GM13976 (cell line): ENCODE measurements at regions not wholly inside any gene's neighbourhood (a gene's known extent, or its start where the extent isn't known, plus 50 kb on each side); places are given as distances from the start of the nearest gene placed in this dataset.

ENCODE experiments used
- DNase-seq: peaks from one replicate; pipeline ENCODE4 v3.0.0; 2012; ENCODE audit warnings: low spot score
- in situ Hi-C: fragments of 300-500 bp; cut with MboI; formaldehyde crosslinking; loops from one replicate; pipeline ENCODE4 v1.12.0; 2022; ENCODE audit warnings: low sequenced_read_pairs, mixed read lengths, inconsistent platforms; ENCODE audit not compliant: unreplicated experiment
- TF ChIP-seq, protein P1 (sequence below): IDR thresholded peaks from 2 replicates; pipeline ENCODE4 v1.5.1; 2012; ENCODE audit warnings: borderline replicate concordance, mild to moderate bottlenecking; ENCODE audit not compliant: insufficient read depth; ENCODE audit errors: extremely low read depth, missing control alignments, control extremely low read depth

DNA sequence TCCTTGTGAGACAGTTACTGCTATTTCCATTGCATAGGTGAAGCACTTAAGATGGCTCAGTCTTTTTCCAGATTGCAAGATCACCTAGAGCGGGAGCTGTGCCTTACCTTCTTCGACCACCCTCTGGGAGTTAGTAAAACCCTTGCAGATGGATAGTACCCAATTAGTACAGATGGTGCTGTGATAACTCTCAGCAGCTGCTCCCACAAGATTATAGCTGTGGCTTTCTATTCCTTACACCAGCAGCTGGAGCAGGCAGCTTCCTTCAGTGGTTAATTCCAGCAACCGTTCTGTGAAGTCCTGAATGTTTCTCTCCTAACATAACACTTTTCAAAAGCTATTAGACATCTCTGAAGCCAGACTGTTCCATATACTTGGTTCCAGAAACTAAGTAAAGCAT lies 796.8 kb downstream of the XPNPEP1 start:
- DNase-seq, result no peak
- TF ChIP-seq, protein P1, sequence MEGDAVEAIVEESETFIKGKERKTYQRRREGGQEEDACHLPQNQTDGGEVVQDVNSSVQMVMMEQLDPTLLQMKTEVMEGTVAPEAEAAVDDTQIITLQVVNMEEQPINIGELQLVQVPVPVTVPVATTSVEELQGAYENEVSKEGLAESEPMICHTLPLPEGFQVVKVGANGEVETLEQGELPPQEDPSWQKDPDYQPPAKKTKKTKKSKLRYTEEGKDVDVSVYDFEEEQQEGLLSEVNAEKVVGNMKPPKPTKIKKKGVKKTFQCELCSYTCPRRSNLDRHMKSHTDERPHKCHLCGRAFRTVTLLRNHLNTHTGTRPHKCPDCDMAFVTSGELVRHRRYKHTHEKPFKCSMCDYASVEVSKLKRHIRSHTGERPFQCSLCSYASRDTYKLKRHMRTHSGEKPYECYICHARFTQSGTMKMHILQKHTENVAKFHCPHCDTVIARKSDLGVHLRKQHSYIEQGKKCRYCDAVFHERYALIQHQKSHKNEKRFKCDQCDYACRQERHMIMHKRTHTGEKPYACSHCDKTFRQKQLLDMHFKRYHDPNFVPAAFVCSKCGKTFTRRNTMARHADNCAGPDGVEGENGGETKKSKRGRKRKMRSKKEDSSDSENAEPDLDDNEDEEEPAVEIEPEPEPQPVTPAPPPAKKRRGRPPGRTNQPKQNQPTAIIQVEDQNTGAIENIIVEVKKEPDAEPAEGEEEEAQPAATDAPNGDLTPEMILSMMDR, result no peak
- in situ Hi-C loops, result no loop called here

DNA sequence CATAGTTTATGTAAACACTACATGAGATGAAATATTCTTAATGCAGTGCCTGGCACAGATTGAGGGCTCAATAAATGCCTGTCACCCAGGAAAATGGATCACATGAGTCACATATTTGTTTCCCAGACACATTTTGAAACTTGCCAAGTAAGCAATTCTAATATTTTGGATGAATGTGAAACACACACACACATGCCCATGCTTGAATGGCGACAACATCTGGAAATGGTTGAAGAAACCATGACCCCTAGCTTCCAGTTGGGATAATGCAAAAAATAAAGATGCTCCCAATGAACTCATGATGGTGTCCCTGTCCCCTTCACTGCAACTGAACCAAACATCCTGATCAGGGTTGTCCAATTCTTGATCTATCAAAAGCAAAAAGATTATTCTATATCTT lies 797.3 kb downstream of the XPNPEP1 start:
- TF ChIP-seq, protein P1, result no peak
- DNase-seq, result no peak
- in situ Hi-C loops, result no loop called here

DNA sequence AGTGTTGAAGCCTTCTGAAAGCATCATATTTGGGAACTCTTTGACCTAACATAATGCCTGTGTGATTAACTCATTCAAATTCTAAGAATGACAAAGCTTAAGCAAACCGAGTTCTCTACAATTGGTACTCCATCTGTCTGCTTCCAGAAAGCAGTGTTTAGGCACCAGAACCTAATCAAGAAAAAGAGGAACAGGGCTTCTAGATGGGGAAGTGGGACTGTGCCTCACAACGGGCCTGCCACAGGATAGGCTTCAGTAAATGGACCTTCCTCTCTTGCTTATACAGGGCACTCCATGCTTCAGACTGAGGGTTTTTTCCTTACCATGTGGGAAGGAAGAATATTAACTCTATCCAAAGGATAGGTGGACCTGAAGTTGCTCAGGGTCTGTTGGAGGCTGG lies 808.1 kb downstream of the XPNPEP1 start:
- TF ChIP-seq, protein P1, result no peak
- DNase-seq, result no peak
- in situ Hi-C loops, result no loop called here

DNA sequence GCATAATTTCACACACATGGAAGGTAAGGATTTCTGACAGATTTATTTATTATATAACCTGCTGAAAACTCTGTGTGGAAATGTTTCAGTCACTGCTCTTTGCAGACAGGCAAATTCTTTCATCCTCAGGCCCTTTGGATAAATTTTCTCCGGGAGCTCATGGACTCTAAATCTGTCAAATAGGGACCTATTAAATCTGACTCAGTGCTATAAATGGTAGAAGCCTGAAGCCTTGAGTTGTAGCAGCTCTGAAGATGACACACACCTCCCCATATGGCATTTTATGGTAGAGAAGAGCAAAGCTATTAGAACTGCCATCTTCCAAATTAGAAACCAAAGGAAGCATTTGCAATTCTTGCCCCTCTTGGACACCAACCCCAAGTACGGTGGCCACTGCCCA lies 808.7 kb downstream of the XPNPEP1 start:
- no peak for DNase-seq
- TF ChIP-seq, protein P1, result no peak
- in situ Hi-C loops, result no loop called here

DNA sequence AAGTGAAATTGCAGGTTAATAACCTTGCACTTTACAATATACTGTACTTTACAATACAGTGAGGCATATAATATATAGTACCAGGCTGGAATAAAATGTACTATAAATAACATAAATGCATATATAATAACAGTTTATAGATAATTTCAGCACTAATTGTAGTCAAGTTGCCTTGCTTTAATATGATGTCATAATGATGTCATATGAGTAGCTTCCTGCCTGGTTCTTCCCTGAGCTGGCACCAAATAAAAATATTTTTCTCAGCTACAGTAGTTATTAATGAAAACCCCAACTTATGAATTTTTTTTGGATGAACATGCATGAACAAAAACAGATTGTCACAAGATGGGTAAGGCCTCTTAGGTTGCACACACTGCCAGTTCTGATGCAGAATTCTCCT lies 816.7 kb downstream of the XPNPEP1 start:
- TF ChIP-seq, protein P1, result no peak
- in situ Hi-C loops, result no loop called here
- no peak for DNase-seq

DNA sequence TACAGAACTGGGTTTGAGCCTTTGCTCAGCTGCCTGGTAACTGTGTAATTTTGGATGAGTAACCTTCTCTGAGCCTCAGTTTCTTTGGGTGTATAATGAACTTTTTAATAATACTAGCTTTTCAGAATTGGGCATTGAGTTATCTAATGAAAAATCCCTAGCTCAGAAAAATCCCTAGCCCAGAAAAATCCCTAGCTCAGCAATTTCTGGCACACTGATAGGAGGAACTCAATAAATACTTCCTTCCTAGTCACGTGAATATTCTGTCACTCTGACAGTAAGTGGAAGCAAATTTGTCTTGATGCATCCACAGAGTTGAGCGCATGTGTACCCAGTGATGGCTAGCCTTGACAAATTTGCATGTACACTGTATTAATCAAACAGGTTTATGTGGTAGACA lies 817.6 kb downstream of the XPNPEP1 start:
- in situ Hi-C loops, result no loop called here
- TF ChIP-seq, protein P1, result no peak
- DNase-seq, result no peak

DNA sequence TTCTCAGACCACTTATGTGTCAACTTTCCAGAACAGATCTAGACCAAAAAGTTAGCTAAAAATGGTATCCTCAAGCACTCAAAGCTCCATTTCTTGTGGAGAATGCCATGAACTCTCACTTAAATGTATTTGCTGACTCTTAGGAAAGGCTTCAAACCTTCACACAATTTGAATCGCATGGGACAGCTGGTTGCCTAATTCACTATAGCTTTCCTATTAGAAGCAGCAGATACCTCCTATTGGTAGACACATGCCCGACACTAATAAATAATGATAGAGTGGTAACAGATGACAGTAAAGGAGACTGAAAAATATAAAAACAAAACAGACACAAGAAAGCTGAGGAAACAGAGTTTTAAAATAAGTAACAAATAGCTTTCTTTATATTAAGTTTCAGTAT lies 818.5 kb downstream of the XPNPEP1 start:
- DNase-seq, result no peak
- TF ChIP-seq, protein P1, result no peak
- in situ Hi-C loops, result no loop called here
